ENCODE measurements at regions not wholly inside any gene's neighbourhood (a gene's known extent, or its start where the extent isn't known, plus 50 kb on each side); places are given as distances from the start of the nearest gene placed in this dataset.

DNA sequence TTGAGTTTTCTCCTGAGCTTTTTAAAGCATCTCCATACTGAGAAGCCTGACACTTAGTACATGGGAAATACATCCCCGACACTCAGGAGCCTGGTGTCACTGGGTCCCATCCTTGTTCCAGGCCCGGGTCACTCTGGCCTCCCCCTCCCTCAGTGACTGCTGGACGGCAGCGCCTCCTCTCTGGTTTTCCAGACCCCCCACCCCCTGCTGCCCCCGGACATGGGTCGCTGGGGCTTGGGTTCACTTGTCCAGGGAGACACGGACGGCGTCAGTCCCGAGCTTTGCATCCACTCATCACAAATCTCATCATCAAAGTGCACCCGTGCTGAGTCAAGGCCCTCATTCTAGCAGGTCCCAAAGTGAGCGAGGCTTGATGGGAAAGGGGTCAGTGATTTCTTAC is 243.0 kb downstream of the IRX2 start:
- TF ChIP-seq POLR2AphosphoS5 (IDR thresholded peaks at IDR 0.05; ENCODE audit: low read depth) (no peak), EZH2 (IDR thresholded peaks at IDR 0.05; ENCODE audit: low read depth, unreplicated experiment) (no peak), EZH2phosphoT487 (IDR thresholded peaks at IDR 0.05; ENCODE audit: unreplicated experiment) (no peak), JUNB (IDR thresholded peaks at IDR 0.05; ENCODE audit: unreplicated experiment) (no peak), STAT1 (IDR thresholded peaks at IDR 0.05; ENCODE audit: unreplicated experiment) (no peak), CREB1 (CRISPR knock-in tag; IDR thresholded peaks at IDR 0.05; ENCODE audit: low read depth) (no peak), ZNF114 (CRISPR knock-in tag; IDR thresholded peaks at IDR 0.05) (no peak), NANOG (IDR thresholded peaks at IDR 0.05; ENCODE audit: borderline replicate concordance) (no peak)
- TF ChIP-seq, protein P1, sequence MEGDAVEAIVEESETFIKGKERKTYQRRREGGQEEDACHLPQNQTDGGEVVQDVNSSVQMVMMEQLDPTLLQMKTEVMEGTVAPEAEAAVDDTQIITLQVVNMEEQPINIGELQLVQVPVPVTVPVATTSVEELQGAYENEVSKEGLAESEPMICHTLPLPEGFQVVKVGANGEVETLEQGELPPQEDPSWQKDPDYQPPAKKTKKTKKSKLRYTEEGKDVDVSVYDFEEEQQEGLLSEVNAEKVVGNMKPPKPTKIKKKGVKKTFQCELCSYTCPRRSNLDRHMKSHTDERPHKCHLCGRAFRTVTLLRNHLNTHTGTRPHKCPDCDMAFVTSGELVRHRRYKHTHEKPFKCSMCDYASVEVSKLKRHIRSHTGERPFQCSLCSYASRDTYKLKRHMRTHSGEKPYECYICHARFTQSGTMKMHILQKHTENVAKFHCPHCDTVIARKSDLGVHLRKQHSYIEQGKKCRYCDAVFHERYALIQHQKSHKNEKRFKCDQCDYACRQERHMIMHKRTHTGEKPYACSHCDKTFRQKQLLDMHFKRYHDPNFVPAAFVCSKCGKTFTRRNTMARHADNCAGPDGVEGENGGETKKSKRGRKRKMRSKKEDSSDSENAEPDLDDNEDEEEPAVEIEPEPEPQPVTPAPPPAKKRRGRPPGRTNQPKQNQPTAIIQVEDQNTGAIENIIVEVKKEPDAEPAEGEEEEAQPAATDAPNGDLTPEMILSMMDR (conservative IDR thresholded peaks at IDR 0.05; ENCODE audit: low read depth in 2 of 2), result no peak
- TF ChIP-seq, protein P2, sequence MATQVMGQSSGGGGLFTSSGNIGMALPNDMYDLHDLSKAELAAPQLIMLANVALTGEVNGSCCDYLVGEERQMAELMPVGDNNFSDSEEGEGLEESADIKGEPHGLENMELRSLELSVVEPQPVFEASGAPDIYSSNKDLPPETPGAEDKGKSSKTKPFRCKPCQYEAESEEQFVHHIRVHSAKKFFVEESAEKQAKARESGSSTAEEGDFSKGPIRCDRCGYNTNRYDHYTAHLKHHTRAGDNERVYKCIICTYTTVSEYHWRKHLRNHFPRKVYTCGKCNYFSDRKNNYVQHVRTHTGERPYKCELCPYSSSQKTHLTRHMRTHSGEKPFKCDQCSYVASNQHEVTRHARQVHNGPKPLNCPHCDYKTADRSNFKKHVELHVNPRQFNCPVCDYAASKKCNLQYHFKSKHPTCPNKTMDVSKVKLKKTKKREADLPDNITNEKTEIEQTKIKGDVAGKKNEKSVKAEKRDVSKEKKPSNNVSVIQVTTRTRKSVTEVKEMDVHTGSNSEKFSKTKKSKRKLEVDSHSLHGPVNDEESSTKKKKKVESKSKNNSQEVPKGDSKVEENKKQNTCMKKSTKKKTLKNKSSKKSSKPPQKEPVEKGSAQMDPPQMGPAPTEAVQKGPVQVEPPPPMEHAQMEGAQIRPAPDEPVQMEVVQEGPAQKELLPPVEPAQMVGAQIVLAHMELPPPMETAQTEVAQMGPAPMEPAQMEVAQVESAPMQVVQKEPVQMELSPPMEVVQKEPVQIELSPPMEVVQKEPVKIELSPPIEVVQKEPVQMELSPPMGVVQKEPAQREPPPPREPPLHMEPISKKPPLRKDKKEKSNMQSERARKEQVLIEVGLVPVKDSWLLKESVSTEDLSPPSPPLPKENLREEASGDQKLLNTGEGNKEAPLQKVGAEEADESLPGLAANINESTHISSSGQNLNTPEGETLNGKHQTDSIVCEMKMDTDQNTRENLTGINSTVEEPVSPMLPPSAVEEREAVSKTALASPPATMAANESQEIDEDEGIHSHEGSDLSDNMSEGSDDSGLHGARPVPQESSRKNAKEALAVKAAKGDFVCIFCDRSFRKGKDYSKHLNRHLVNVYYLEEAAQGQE (IDR thresholded peaks at IDR 0.05; ENCODE audit: unreplicated experiment), result no peak
- TF ChIP-seq, protein P3, sequence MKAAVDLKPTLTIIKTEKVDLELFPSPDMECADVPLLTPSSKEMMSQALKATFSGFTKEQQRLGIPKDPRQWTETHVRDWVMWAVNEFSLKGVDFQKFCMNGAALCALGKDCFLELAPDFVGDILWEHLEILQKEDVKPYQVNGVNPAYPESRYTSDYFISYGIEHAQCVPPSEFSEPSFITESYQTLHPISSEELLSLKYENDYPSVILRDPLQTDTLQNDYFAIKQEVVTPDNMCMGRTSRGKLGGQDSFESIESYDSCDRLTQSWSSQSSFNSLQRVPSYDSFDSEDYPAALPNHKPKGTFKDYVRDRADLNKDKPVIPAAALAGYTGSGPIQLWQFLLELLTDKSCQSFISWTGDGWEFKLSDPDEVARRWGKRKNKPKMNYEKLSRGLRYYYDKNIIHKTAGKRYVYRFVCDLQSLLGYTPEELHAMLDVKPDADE (IDR thresholded peaks at IDR 0.05), result no peak

All from GM23338 (cell line).